DND-41 (cell line): ENCODE measurements at regions not wholly inside any gene's neighbourhood (a gene's known extent, or its start where the extent isn't known, plus 50 kb on each side); places are given as distances from the start of the nearest gene placed in this dataset.

ENCODE experiments used
- ATAC-seq: fragments of 200-7000 bp; cut with Tn5 transposase; 3 replicates; pipeline ENCODE4 v1.9.1; 2021; ENCODE audit warnings: low read depth; ENCODE audit not compliant: insufficient read depth
- DNase-seq: peaks from one replicate; pipeline ENCODE4 v3.0.0-alpha.2; 2020
- H2AFZ ChIP-seq: 2 replicates; pipeline ENCODE4 v1.6.0; 2012; ENCODE audit warnings: low read depth, low read length
- H3K27ac ChIP-seq: 2 replicates; pipeline ENCODE4 v1.5.1; 2012; ENCODE audit warnings: low read length, inconsistent platforms
- H3K27me3 ChIP-seq: fragments of 200-600 bp; sonication (generic); 2 replicates; pipeline ENCODE4 v1.6.0; 2012; ENCODE audit warnings: low read length, mild to moderate bottlenecking, inconsistent platforms; ENCODE audit not compliant: insufficient read depth, poor library complexity
- H3K36me3 ChIP-seq: 2 replicates; pipeline ENCODE4 v1.5.1; 2012; ENCODE audit warnings: low read length, inconsistent platforms; ENCODE audit not compliant: insufficient read depth
- H3K4me1 ChIP-seq: 2 replicates; pipeline ENCODE4 v1.5.1; 2012; ENCODE audit warnings: mild to moderate bottlenecking, low read length; ENCODE audit not compliant: insufficient read depth
- H3K4me2 ChIP-seq: 2 replicates; pipeline ENCODE4 v1.6.0; 2012; ENCODE audit warnings: mild to moderate bottlenecking, moderate library complexity, low read length, inconsistent platforms; ENCODE audit not compliant: insufficient read depth
- H3K4me3 ChIP-seq, 2 experiments: fragments of 200-600 bp in 1 of 2; shearing (Covaris generic) in 1 of 2; 2 replicates each; pipeline ENCODE4 v1.5.1; 2012 to 2016; ENCODE audit warnings: inconsistent platforms in 2 of 2, low read length in 2 of 2, mild to moderate bottlenecking in 2 of 2, low read depth in 1 of 2, moderate library complexity in 1 of 2
- H3K79me2 ChIP-seq: 2 replicates; pipeline ENCODE4 v1.6.0; 2012; ENCODE audit warnings: low read length, inconsistent platforms; ENCODE audit not compliant: insufficient read depth
- H3K9ac ChIP-seq: 2 replicates; pipeline ENCODE4 v1.6.0; 2012; ENCODE audit warnings: low read depth, mild to moderate bottlenecking, inconsistent platforms, low read length, moderate library complexity
- H3K9me3 ChIP-seq: 2 replicates; pipeline ENCODE4 v1.5.1; 2012; ENCODE audit warnings: low read length, moderate library complexity, mild to moderate bottlenecking, inconsistent platforms; ENCODE audit not compliant: insufficient read depth, severe bottlenecking
- H4K20me1 ChIP-seq: 2 replicates; pipeline ENCODE4 v1.6.0; 2012; ENCODE audit warnings: low read length; ENCODE audit not compliant: insufficient read depth
- CTCF ChIP-seq: IDR thresholded peaks from 2 replicates; pipeline ENCODE4 v1.5.1; 2012; ENCODE audit warnings: borderline replicate concordance, low read length, moderate library complexity, mild to moderate bottlenecking; ENCODE audit not compliant: poor library complexity, severe bottlenecking; ENCODE audit errors: extremely low read depth
- EZH2 ChIP-seq: IDR thresholded peaks from 3 replicates; pipeline ENCODE4 v1.6.1; 2012; ENCODE audit warnings: borderline replicate concordance, low read depth, mild to moderate bottlenecking, moderate library complexity, low read length, inconsistent platforms; ENCODE audit not compliant: severe bottlenecking

- Histone ChIP-seq H3K9ac (no peak overlapping the region), H3K27me3 (no peaks in the 10 kb centered on the region), H3K9me3 (no peaks in the 10 kb centered on the region), H3K79me2 (no peaks in the 10 kb centered on the region), H4K20me1 (no peaks in the 10 kb centered on the region), H3K36me3 (no peaks in the 10 kb centered on the region), H3K4me2 (no peak overlapping the region), H3K4me1 (no peaks in the 10 kb centered on the region), H3K4me3 (no peak overlapping the region), H3K27ac (no peak overlapping the region), H2AFZ (no peak overlapping the region)
- TF ChIP-seq EZH2, result no peak
- no peak for TF ChIP-seq CTCF
- ATAC-seq, result no peak
- no peak for DNase-seq
Measured at GRCh38 chr2:42850016-42850805, 57.8 kb upstream of the HAAO start.

GRCh38 chr2:42849311-42849710, 56.9 kb upstream of the HAAO start:
- H4K20me1 ChIP-seq, result no peaks in the 10 kb centered on the region
- DNase-seq (no peak), ATAC-seq (no peak)
- H3K27ac ChIP-seq, result no peak overlapping the region
- no peak overlapping the region for H2AFZ ChIP-seq
- no peak overlapping the region for H3K4me2 ChIP-seq
- no peak overlapping the region for H3K4me3 ChIP-seq
- no peak overlapping the region for H3K9ac ChIP-seq
- no peaks in the 10 kb centered on the region for H3K4me1 ChIP-seq
- H3K79me2 ChIP-seq, result no peaks in the 10 kb centered on the region
- no peaks in the 10 kb centered on the region for H3K36me3 ChIP-seq
- H3K27me3 ChIP-seq, result no peaks in the 10 kb centered on the region
- TF ChIP-seq CTCF, result no peak
- no peaks in the 10 kb centered on the region for H3K9me3 ChIP-seq

GRCh38 chr2:42848726-42849290, 56.4 kb upstream of the HAAO start:
- H2AFZ ChIP-seq, result no peak overlapping the region
- no peaks in the 10 kb centered on the region for H3K36me3 ChIP-seq
- H3K4me1 ChIP-seq, result no peaks in the 10 kb centered on the region
- no peak overlapping the region for H3K27ac ChIP-seq
- no peak overlapping the region for H3K9ac ChIP-seq
- ATAC-seq, result no peak
- no peaks in the 10 kb centered on the region for H3K9me3 ChIP-seq
- no peak for DNase-seq
- H4K20me1 ChIP-seq, result no peaks in the 10 kb centered on the region
- H3K4me3 ChIP-seq, result no peak overlapping the region
- TF ChIP-seq CTCF (no peak), EZH2 (no peak)
- no peak overlapping the region for H3K4me2 ChIP-seq
- no peaks in the 10 kb centered on the region for H3K79me2 ChIP-seq
- no peaks in the 10 kb centered on the region for H3K27me3 ChIP-seq
